GM19043 (cell line): ENCODE measurements at regions not wholly inside any gene's neighbourhood (a gene's known extent, or its start where the extent isn't known, plus 50 kb on each side); places are given as distances from the start of the nearest gene placed in this dataset.
"Not testable (repeated sequence)": the region's sequence is repeated elsewhere in the genome, so short reads cannot be mapped to it uniquely, and the experiment has no call there.

Experiments used
- ATAC-seq: cut with Tn5 transposase; IDR thresholded peaks from one replicate; pipeline ENCODE4 v1.9.1; 2021; ENCODE audit warnings: low read depth; ENCODE audit not compliant: unreplicated experiment

DNA sequence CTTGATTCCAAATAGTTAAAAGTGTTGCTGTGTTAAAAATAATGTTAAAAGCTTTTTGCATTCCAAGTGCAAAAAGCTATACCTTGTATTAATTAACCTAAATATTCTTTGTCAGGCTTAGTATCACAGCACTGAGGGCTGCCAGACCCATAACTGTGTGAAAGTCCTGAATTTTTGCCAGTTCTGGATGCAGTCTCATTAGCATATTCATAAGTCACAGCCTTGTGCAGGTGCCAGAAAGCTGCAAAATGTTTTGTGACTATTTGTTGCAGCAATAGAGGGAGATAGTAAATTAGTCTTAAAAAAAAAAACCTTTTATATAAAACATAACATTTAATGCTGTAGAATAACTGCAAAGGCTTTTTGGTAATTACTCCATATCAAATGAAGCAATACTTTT, 56.6 kb downstream of the SLITRK1 start:
- no peak for ATAC-seq

DNA sequence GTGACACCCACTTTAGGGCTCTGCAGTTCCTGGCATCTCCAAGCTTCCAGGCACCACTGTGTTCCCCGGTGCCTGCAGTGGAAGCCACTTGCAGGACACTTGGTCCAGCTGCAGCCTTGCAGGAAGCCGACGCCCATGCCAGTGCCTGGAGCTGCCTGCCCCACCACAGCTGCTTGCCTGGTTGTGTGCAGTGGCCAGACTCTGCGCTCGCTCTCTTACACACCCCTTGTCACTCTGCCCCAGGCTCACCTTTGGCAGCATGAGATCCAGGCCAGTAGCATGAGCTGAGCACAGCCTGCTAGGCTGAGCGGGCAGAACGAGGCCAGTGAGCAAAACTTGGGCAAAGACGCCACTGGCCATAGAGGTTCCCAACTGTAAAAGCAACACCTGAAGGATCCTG, 57.7 kb downstream of the SLITRK1 start:
- no peak for ATAC-seq

DNA sequence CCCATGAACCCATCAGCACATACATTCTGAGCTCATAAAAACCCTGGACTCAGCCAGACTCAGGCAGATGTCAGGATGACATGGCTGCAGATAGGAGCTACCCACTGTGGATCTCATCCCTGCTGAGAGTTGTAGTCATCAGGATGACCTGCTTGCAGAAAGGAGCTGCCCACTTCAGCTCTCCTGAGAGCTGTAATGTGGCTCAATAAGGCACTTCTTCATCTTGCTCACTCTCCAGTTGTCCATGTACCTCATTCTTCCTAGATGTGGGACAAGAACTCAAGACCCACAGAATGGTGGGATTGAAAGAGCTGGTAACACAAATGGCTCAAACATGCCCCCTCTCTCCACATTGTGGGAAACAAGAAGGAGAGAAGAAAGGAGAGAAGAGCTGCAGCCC, 58.2 kb downstream of the SLITRK1 start:
- no peak for ATAC-seq

DNA sequence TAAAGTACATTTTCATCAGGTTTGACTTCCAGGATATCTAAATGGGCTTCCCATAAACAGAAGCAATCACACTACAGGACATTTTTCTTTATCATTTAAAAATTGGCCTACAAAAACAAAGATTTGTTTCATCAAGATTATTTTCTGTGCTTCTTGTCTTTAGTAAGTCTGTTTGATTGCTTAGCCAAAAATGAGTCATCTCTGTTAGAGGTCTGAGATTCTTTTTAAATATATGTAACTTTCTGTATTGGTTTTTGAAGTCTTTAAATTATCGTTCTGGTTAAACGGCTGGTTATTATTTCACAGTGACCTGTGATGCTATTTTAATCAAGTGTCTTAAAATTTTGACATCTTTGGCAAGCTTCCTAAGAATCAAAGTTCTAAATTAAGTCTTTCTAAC, 62.7 kb downstream of the SLITRK1 start:
- ATAC-seq = no peak

DNA sequence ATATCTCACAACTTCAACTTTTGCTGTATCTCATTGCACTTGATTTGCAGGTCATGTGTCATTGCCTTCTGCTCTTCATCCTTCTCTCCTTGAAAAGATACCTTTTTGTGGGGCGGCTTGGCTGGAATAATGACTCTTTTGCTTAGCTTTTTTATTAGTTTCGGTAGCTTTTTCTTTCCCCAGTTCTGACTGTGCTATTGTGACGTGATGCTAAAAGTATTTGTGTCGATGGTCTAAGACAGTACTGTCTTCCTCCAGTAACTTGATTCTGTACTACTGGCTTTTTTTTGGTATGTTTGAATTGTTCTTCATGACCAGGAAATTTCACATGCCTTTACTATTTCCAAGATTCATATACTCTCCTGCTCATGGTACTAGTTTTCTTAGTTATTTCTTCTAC, 63.1 kb downstream of the SLITRK1 start:
- ATAC-seq = no peak

DNA sequence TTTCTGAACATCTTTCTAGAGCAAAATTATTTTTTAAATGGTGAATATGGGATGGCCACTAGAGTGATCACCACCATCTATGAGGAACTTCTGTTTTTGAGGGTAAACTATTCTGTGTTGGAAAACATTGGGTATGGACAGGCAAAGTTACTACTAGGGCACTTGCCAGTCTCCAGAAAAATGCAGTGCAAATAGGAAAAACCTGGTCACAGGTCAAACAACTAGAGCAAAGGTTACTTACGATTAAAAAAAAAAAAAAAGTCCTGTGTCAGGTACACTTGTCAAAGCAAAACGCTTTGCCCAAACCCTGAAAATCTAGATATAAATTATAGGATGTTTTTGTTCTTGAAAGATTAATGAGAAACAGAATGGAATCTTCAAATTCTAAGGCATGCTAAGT, 66.2 kb downstream of the SLITRK1 start:
- no peak for ATAC-seq

DNA sequence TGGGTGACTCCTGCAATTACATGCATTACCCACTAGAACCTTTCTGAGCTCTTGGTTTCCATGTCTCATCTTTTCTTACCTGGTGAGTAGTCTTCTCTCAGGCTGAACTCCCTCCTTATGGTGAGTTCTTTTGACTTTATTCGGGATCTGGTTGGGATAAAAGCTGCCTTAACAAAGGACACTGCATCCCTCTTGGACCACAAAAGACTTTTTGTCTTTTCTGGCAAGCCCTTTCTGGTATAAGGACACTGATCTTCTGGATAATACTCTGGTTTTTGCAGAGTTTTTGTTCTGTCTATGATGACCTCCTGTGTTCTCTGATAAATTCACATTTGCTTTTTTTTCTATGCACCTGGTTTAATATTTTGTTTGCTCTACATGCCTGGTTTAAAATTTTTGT, 66.7 kb downstream of the SLITRK1 start:
- ATAC-seq = no peak

DNA sequence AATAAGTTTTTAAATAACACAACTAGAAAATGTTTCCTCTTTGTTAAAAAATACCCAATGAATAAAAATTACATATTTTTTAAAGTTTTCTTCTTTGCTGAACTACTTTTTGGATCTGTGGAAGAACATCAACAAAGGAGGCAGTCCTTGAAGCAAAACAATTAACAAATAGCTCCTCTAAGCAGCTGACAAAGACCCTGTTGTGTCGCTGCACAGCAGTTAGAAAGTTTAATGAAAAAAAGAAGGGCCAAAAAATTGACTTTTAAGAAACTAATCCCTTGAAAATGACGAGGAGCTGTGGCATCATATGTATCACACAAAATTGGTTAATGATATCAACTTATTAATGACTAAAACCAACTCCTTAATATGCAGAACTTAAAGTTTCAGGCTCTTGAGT, 72.1 kb downstream of the SLITRK1 start:
- no peak for ATAC-seq

DNA sequence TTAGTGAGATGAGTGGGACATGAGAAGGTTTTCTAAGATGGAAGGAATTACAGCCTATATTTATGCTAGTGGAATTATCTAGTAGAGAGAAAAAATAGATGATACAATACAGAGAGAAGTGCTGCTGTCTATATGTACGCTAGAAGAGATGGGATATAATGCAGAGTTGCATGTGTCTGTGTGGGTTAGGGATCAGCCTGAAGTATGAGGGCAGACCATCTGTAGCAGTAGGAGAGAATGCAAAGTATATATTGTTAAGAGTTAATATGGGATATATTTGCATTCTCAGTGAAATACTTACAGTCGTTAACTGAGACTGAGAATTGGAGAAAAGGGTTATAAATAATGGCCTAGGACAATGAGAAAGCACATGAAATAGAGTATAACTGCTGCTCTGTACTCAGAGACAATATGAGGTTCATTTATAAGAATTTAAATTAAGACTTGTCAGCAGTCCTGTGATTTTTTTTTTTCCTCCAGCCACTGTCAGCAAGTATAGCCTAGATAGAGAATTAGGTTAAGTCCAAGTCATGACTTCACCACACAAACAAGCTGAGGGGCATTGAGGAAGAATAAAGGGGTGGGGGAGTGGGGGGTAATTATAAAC, 77.8 kb downstream of the SLITRK1 start:
- ATAC-seq = no peak

DNA sequence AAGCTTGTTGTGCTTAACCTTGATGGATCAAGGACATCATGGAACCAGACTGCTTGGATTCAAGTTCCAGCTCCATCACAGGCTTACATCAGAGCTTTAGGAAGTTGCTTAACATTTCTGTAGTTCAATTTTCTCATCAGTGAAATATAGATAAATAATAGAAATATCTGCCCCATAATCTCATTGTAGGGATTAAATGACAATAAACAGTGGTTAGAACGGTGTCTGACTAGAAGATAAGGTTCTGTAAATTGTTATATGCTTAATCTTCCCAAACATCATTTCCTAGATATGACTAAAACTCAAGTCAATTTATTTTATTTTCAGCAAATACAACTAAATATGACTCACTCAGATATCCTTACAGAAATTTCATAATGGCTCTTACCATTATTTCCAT, 83.5 kb downstream of the SLITRK1 start:
- ATAC-seq = no peak

DNA sequence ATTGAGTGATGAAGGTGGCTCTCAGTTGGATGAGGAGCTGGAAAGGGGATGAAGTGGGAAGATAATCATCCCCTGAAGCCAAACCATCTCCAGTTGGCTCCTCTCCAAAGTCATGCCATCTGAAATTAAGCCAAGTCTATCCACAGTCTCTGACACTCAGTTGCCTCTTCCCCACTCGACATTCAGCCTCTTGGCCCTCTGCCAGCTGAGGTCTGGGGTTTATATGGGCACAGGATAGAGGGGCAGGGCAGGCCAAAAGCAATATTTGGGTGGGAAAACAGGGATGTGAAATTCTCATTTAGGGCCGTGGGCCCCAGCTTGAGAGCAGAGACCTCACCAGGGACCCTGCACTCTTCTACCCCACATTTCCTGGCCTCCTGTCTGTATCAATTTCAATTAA, 85.9 kb downstream of the SLITRK1 start:
- ATAC-seq = no peak

DNA sequence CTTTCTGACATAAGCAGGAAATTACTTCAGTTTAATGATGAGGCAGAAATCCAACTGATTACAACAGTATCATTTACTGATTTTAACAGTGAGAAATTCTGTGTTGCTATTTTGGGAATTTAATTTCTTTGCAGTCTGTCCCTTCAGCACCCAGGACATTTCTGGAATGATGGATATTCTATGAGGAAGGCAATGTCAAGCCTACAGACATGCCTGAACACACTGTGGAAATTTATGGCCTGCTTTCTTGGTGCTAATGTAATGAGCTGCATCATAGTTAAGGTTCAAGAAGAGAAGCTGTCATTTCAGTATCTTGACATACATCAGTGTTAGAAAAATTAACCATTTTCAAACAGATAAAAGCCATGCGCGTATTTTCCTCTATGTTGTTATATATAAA, 87.7 kb downstream of the SLITRK1 start:
- no peak for ATAC-seq

DNA sequence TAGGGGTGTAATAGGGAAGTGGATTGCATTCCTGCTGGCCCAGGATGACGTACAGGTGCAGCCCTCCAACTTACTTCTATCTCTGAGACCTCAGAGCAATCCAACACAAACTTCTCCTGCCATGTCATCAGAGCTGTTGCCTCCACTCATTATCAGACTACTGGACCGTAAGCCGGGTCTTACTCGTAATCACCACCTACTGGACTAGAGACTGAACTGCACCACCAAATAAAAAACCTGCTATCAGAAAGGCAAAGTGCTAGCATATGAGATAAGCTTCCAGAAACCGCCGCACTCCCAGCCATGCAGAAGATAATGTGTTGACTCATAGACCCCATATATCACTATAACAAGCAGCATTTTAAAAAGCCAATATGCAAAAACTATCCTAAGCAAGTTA, 102.0 kb downstream of the SLITRK1 start:
- no peak for ATAC-seq

DNA sequence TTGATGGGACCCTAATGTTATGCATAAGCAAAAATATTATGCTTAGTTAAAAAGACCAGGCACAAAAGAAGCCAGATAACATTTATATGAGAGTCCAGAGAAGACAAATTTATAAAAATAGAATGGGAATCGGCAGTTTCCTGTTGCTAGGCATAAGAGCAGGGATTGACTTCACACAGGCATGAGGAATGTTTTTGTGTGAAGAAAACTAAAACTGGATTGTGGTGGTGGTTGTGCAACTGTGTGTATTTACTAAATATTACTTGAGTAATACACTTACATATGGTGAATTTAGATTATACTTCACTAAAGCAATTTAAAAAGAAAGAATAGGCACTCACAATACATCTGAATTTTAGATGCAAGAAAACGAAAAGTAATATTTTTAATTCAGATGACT, 108.3 kb downstream of the SLITRK1 start:
- ATAC-seq = no peak

DNA sequence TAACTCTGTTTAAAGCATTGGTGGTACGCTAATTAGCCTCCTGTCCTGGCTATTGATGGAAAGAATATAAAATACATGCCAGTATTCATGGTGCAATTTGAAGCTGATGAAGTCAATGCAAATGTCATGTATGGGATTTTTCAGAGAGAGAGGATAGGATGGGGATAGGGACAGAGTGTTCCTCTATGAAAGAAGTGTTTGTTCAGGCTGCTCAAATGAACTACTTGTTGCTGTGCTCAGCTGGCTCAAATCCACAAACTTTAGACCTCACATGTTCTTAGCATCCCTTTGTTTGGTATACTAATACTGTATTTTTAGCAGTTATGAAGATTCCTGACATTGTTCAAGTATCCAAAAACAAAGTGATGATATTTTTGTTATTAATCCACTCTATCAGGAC, 116.5 kb downstream of the SLITRK1 start:
- ATAC-seq = no peak

DNA sequence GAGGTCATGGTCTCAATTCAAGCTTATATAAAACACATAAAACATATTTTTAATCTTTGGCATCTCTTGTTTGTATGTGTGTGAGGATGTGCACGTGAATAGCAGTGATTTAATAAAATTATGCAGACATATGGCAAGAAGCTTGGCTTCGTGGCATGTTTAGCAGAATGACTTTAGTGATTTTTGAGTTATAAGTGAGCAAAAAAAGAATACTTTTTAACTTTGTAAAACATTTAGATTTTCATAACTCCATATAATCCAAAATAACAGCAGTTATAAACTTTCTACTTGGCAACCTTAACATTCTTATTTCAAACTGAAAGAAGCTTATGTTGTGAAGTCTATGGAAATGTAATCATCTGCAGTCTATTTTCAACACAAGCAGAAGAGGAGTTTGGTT, 120.6 kb downstream of the SLITRK1 start:
- ATAC-seq = no peak

DNA sequence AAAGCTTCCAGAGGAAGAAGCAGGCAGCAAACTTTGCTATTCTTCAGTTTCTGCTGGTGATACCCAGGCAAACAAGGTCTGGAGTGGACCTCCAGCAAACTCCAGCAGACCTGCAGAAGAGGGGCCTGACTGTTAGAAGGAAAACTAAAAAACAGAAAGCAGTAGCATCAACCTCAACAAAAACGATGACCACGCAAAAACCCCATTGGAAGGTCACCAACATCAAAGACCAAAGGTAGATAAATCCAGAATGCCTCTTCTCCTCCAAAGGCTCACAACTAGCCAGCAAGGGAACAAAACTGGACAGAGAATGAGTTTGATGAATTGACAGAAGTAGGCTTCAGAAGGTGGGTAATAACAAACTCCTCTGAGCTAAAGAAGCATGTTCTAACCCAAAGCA, 127.1 kb downstream of the SLITRK1 start:
- not testable (repeated sequence) for ATAC-seq

DNA sequence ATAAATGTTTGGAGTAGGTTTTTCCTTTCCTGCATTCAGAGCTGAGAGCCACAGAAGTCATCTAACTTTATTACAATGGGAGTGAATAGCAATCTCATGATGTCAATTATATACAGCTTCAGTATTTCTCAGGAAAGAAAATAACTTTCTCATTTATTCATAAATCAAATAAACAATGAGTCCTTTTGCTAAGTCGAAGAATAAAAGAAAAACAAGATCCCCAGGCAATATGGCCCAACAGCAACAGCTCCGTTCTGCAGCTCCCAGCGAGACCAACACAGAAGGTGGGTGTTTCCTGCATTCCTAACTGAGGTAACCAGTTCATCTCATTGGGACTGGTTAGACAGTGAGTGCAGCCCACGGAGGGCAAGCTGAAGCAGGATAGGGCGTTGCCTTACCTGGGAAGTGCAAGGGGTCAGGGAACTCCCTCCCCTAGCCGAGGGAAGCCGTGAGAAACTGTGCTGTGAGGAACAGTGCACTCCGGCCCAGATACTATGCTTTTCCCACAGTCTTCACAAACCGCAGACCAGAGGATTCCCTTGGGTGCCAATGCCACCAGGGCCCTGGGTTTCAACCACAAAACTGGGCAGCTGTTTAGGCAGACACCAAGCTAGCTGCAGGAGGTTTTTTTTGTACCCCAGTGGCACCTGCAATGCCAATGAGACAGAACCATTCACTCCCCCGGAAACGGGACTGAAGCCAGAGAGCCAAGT, 128.2 kb downstream of the SLITRK1 start:
- ATAC-seq = no peak

DNA sequence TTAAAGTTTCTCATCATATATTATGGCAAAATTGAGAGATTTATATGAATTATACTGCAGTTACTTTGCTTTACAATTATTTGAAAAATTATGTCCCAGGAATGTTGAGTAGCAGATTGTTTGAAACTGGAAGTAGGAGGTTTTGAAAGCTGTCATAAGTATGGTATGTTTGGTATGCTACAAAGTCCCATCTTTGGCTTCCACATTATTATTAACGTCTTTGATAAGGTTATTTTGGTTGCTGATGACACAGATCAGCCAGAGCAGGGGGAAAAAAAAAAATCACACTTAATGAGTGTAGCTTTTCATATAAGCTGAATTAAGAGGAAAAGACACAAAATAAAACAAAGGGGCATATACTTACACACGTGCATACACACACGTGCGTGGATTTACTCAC, 130.1 kb downstream of the SLITRK1 start:
- no peak for ATAC-seq

DNA sequence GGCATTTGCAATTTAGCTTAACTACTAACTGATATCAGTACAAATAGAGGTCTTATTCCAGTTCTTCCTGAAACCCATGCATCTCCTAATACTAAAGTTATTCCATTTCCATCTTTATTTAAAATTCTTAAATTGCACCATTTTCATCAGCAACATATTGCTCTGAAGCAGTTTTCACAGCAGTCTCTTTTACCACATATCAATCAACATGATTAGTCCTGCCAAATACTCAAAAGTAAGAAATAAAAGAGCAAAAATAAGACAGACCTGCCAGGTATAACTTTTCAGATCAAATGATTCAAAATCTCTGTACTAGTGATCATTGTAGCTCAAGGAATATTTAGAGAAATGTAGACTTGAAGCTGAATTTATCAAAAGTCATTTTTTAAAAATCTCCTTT, 141.7 kb downstream of the SLITRK1 start:
- ATAC-seq = no peak

DNA sequence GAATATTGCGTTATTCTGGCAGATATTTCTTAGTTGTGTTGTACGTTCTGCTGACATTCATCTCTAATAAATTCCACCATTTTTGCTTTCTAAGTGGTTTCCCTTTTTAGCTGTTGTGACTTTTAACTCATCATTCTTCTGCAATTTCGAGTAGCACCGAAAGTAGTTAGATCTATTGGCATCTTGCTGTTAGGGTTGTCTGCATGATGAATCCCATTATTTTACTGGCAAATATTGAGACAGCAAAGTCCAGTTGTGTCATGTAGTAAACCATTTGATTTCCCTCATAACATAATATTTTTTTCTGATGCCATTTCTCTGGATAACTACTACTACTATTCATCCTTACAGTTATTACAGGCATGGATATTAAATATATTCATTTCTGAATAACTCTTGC, 143.9 kb downstream of the SLITRK1 start:
- ATAC-seq = no peak

DNA sequence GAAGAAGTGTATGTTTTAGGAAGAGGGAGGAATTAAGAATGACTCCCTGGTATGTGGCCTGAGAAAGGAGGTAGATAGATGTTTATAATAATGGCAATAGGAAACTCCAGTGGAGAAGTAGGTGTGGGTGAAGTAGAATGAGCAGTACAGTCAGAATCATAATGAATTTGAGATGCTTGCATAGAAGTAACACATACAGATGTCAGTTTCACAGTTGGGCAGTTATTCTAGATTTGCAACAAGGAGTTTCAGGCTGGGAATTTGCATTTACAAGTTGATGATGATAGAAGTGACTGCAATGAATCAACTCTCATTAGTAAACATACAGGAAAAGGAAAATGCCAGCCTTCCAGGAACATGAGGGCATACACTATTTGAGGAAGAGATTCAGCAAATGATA, 149.0 kb downstream of the SLITRK1 start:
- ATAC-seq = no peak

DNA sequence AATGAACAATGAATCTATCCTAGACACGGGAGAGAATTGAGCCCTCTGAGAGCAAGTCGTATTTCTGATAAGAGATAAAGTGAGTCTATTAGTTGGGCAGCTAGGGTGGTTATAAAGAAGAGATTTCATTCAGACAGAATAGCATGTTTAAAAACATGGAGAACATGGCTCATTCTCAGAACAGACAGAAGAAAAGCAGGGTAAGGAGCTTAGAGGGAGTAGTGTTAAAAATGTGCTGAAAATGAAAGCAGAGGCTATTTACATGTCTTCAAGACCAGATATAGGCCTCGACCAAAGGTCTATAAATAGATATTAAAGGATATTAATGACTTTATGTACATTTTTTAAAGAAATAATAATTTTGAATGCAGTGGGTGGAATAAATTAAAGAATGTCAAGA, 149.5 kb downstream of the SLITRK1 start:
- no peak for ATAC-seq
